ENCODE measurements at regions not wholly inside any gene's neighbourhood (a gene's known extent, or its start where the extent isn't known, plus 50 kb on each side); places are given as distances from the start of the nearest gene placed in this dataset.

GRCh38 chr2:78498125-78498524, 527.4 kb upstream of the REG3G start:
- FAIRE-seq, result no peak

DNA sequence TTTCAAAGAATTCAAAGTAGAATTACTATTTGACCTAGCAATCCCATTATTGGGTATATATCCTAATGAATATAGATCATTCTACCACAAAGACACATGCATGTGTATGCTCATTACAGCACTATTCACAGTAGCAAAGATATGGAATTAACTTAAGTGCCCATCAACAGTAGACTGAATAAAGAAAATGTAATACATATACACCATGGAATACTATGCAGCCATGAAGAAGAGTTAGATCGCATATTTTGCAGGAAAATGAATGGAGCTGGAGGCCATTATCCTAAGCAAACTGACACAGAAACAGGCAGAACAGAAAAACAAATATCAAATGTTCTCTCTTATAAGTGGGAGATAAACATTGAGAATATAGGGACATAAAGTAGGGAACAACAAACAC, 519.2 kb upstream of the REG3G start:
- FAIRE-seq, result no peak

GRCh38 chr2:78521938-78522337, 503.6 kb upstream of the REG3G start:
- FAIRE-seq, result no peak

- no peak for FAIRE-seq
These were observed 492.6 kb upstream of the REG3G start for GRCh38 chr2:78532762-78533379.

DNA sequence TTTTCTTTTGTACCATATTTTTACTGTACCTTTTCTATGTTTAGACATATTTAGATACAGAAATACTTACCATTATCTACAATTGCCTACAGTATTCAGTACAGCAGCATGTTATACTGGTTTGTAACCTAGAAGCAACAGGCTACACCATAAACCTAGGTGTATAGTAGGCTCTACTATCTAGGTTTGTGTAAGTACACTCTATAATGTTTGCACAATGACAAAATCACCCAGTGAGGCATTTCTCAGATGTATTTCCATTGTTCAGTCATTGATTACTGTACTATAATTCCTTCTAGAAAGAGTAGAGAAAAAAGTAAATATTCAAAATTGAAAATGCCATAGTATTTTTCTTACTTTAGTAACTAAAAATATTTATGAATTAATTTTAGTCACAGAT, 490.1 kb upstream of the REG3G start:
- no peak for FAIRE-seq

DNA sequence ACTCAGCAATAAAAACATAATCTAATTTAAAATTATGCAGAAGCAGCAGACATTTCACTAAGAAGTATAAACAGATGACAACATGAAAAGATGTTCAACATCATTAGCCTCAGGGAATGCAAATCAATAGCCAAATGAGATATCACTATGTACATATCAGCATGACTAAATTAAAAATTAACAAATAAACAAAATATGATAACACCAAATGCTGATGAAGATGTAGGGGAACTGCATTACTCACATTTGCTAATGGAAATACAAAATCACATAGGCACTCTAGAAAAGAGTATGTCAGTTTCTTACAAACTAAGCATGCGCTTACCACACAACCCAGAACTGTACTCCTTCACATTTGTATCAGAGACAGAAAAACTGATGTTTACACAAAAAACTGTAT, 487.2 kb upstream of the REG3G start:
- no peak for FAIRE-seq

DNA sequence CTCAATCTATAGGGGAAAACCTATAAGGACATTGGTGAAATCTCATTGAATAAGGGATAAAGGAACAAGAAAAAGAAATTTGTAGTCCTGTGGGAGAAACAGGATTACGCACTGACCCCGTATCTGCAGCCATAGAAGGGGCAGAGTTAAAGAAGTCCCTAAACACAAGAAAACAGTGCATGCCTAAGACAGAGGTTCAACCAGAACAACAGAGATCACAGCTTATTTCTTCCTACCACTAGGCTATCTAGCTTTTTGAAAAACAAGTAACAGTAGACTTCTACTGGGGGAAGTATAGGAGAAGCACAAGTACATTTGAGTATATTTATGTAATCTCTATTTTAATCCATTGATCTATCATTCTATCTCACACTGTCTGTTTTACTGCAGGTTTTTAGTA, 485.2 kb upstream of the REG3G start:
- no peak for FAIRE-seq

GRCh38 chr2:78541088-78541450, 484.4 kb upstream of the REG3G start:
- FAIRE-seq, result no peak

GRCh38 chr2:78541451-78542267, 483.8 kb upstream of the REG3G start:
- FAIRE-seq, result no peak

- no peak for FAIRE-seq
These were observed 478.7 kb upstream of the REG3G start for GRCh38 chr2:78546843-78547242.

DNA sequence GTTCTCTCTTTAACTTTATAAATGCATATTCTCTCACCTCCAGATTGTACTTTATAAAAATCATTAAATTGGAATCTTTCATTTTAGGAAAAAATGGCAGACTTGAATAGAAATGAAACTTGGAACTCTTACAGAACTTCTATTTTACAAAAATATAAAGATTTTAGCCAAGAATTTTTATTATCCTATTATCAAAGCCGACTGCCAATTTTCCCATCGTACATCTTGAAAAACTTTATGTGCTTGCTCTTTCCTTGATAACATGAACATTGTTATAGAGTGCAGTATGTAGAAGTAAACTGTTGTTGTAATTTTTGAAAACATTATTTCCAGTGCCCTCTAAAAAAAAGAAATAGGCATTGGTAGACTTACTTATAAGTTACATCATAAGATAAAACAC, 475.7 kb upstream of the REG3G start:
- no peak for FAIRE-seq

DNA sequence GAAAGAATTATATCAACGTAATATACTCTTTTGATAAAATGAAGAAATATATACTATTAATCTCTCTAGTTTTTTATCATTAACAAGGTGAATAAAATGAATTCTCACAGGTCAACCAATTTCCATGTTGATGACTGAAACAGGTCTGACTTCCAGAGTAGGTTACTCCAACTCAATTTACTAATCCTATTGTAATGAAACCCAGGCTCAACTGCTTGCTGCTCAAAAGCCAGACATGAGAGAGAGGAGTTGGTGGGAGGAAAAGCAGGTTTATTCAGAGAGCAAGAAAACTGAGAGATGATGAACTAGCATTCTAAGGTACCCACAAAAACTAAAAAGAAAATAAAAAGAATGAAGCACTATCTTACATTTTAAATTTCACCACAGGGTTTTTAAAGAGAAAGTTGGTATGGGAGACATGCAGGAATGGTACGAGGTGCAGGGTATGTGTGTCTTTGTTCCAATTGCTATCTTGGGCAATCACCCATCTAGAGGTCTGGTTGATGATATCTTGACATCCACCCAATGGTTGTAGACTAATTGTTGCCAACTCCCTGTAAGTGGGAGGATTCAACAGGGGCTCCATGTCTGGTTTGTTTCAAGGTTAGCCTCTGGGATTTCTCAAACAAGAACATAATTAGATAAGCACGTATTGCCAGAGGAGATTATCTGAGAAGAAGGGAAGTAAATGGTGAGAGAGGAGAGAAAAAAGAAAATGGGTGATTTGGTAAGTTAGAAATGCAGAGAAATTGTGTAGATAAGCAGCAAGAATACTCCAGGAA, 471.4 kb upstream of the REG3G start:
- FAIRE-seq, result no peak

DNA sequence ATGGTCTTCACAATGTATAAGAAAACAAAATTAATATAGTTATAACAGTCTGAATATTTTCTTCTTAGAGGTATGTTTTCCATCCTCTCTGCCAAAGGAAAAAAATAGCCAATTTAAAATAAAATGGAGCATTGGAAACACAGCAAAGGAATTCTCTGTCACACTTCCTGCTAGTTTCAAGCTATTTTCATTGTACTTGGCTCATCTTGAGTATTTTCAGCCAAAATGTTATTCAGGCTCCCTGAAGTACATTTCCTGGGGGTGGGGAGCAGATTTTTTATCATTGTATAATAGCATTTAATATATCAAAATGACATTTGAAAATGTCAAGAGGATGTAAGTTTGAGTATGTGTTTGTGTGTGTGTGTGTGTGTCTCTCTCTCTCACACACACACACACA, 463.6 kb upstream of the REG3G start:
- FAIRE-seq, result no peak

- FAIRE-seq, result no peak
These were observed 460.8 kb upstream of the REG3G start for GRCh38 chr2:78564666-78565065.

GRCh38 chr2:78568782-78569373, 456.6 kb upstream of the REG3G start:
- FAIRE-seq, result no peak

DNA sequence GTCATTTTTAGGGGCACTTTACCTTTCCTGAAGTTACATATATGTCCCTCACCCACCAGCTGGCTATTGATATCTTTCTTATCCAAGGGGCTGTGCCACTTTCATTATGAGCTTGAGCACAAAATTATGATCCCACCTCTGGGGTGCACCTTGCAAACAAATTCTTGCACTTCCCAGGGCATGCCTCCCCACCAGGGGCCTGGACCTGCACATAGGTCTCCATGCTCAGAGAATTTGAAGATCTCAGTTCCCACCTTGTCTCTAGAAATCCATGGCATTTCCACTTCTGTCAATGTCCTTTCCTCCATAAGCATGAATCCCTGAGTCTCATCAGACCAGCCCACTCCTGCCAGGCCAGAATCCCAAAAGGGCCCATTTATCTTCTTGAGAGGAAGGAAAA, 449.1 kb upstream of the REG3G start:
- no peak for FAIRE-seq

DNA sequence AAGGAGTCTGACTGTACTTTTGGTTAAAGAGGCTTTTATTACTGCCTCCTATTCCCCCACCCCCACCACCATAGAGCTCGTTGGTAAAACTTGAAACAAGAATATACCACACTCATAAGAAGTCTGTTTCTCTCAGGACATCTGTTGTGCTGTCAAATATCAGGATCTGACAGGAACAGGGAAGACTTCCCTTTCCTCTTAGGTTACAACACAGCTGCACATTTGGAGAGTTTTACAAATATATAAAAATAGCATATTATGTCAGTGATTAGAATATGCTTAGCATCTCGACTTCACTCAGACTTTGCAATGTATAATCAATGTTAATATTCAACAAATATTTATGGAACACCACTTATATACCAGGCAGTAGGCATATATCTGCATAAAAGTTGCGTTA, 439.6 kb upstream of the REG3G start:
- no peak for FAIRE-seq

DNA sequence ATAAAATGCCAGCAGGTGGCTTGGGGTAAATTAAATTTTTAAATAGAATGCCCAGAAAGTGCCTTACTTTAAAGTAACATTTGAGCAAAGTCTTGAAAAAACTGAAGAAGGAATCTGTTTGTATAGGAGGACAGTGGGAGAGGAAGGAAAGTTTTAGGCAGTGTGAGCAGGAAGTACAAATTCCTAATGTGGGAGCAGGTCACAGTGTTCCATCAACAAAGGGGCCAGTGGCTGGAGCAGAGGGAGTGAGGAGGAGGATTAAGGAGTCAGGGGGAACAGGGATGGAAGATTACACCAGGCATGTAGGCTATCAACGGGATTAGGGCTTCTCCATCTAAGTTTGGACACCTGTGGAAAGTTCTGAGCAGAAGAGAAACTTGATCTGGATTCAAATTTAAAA, 439.2 kb upstream of the REG3G start:
- no peak for FAIRE-seq

GRCh38 chr2:78589871-78590270, 435.6 kb upstream of the REG3G start:
- no peak for FAIRE-seq

DNA sequence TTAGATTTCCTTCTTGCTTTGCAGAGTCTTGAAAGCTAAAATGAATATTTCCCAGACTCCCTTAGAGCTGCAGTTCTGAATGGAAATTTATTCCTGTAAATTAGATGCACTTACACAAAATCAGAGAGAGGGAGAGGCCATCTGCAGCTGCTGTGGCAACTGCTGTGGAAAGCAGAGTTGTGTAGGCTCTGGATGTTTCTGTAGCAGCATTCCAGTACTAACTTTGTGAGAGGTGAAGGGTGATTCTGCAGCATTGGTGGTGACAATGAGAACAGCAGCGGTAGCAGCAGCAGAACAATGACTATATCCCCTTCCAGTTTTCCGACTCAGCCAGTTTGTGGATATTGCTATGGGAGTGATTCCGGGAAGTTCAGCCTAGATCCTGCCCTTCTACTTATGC, 433.0 kb upstream of the REG3G start:
- FAIRE-seq, result no peak

DNA sequence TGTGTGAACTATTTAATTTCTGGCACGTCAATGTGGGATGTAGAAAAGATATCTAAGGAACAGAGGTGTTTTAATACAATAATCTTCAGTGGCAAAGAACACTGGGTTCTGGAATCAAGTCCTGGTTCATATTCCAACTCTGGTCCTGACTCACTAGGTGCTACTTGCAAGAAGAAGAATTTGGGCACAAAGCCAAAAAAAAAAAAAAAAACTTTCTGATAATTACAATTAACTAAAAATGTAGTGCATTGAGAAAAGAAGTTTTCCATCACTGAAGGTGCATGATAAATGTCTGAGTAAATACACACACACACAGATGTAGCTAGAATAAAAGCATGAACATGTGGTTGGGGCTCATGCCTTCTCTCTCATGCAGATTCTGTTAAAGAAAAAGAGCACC, 424.4 kb upstream of the REG3G start:
- FAIRE-seq, result no peak

DNA sequence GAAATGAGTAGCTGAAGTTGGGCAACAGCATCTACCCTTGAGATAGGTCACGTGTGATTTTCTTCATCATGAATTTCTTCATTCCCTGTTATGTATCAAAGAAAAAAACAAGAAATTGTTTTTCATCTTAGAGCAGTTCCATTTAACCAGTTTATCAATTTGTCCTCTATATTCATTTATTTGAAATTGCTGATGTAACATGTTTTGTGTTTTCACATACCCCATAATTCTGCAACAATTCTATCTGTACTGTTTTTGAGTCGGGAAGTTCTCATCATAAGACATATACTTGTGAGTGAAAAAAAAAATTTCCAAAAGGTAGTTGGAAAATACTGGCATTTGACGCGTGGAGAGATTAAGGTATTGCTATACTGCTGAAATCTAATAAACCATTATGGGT, 422.6 kb upstream of the REG3G start:
- FAIRE-seq, result no peak

DNA sequence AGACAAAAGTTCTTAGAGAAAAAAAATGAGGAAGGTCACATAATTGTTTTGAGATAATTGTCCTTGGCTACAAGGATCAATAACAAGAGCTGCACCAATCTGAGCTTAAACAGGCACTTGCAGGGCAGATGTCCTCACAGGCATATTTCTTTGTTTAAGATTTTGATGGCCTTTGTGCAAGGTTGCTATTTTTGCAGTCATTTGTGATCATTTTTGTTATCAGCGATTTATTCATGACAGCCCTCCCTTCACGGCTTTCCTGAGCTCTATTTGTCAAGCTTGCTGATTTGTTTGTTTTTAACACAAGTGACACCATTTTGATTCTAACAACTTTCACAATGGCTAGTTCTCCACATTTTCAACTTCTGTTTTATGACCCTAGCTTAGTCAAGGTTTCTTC, 418.6 kb upstream of the REG3G start:
- no peak for FAIRE-seq

DNA sequence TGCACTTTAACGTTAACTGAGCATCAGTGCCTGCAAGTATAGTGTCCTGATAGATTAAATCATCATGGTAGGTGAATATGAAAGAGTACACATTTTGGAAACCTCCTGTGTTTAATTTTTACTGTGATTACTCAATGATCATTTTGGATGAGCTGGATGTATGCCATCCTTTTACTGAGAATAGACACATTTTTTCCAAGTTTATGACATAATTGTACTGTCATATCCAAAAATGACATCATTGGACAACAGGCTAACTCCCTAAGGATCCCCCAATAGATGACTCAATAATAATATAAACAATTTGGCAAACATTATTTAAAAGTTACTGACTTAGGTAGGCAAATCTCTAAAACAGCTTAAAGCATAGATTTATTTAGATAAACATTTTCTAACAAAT, 410.8 kb upstream of the REG3G start:
- FAIRE-seq, result no peak

Data from G401.6 (cell line).